Mammary epithelial cell (primary cell): ENCODE measurements at regions not wholly inside any gene's neighbourhood (a gene's known extent, or its start where the extent isn't known, plus 50 kb on each side); places are given as distances from the start of the nearest gene placed in this dataset.

Experiments used
- CTCF ChIP-seq, 2 donors: IDR thresholded peaks in 1 of 2; conservative IDR thresholded peaks in 1 of 2; 2 replicates each; pipeline ENCODE4 v1.5.1; 2011 to 2012; ENCODE audit warnings: inconsistent platforms in 2 of 2, low read length in 2 of 2, mild to moderate bottlenecking in 2 of 2, control low read depth in 1 of 2, low read depth in 1 of 2; ENCODE audit not compliant: insufficient read depth in 1 of 2; ENCODE audit errors: extremely low read depth in 1 of 2
- EZH2 ChIP-seq: IDR thresholded peaks from 2 replicates; pipeline ENCODE4 v1.6.1; 2012; ENCODE audit warnings: low read length, inconsistent platforms, borderline replicate concordance

GRCh38 chr7:136588216-136588615, 280.2 kb upstream of the CHRM2 start:
- TF ChIP-seq CTCF (conservative IDR thresholded peaks at IDR 0.05 in 1 of 2, IDR thresholded peaks at IDR 0.05 in 1 of 2; ENCODE audit: extremely low read depth in 1 of 2, insufficient read depth in 1 of 2, low read depth in 1 of 2, low read length in 2 of 2): no peak
- TF ChIP-seq EZH2: no peak
